Thymus (tissue), 11 donors: ENCODE measurements at regions not wholly inside any gene's neighbourhood (a gene's known extent, or its start where the extent isn't known, plus 50 kb on each side); places are given as distances from the start of the nearest gene placed in this dataset.

Experiments used
- DNase-seq, 9 donors: peaks; one replicate each; pipeline ENCODE4 v3.0.0-alpha.2; 2013; ENCODE audit warnings: low spot score in 9 of 9, low read depth in 6 of 9, missing footprints in 1 of 9
- H3K27ac ChIP-seq, 2 donors: one replicate each; pipeline ENCODE4 v1.5.1; 2013; ENCODE audit warnings: control low read depth in 1 of 2, low read depth in 1 of 2, low read length in 1 of 2, mild to moderate bottlenecking in 1 of 2, moderate library complexity in 1 of 2
- H3K27me3 ChIP-seq, 2 donors: one replicate each; pipeline ENCODE4 v1.5.1; 2013; ENCODE audit warnings: low read length in 1 of 2; ENCODE audit not compliant: control insufficient read depth in 2 of 2, insufficient read depth in 1 of 2
- H3K36me3 ChIP-seq, 2 donors: one replicate each; pipeline ENCODE4 v1.5.1; 2013; ENCODE audit warnings: low read length in 1 of 2, mild to moderate bottlenecking in 1 of 2, moderate library complexity in 1 of 2; ENCODE audit not compliant: control insufficient read depth in 2 of 2, insufficient read depth in 2 of 2
- H3K4me1 ChIP-seq, 2 donors: one replicate each; pipeline ENCODE4 v1.5.1; 2013; ENCODE audit warnings: low read length in 2 of 2; ENCODE audit not compliant: control insufficient read depth in 2 of 2, insufficient read depth in 2 of 2
- H3K4me3 ChIP-seq, 2 donors: one replicate each; pipeline ENCODE4 v1.5.1; 2013; ENCODE audit warnings: low read length in 2 of 2, control low read depth in 1 of 2, mild to moderate bottlenecking in 1 of 2
- H3K9me3 ChIP-seq, 2 donors: one replicate each; pipeline ENCODE4 v1.5.1; 2013; ENCODE audit warnings: low read length in 1 of 2, mild to moderate bottlenecking in 1 of 2; ENCODE audit not compliant: control insufficient read depth in 2 of 2, insufficient read depth in 1 of 2
- WGBS: extraction: QIAGEN DNeasy Blood & Tissue Kit; methylation state at CpG from one replicate; pipeline ENCODE4 v1.1.7; 2013; 5-methylcytosine and 5-hydroxymethylcytosine counted together
- donor health status: healthy.

GRCh38 chr15:29194866-29195265 lies 74.8 kb downstream of the NSMCE3 start:
- Histone ChIP-seq H3K4me3 (no peak overlapping the region), H3K9me3 (no peaks in the 10 kb centered on the region), H3K27ac (no peak overlapping the region), H3K27me3 (no peaks in the 10 kb centered on the region), H3K4me1 (no peaks in the 10 kb centered on the region), H3K36me3 (no peaks in the 10 kb centered on the region)
- 95% methylated on average over 10 of the region's 10 CpGs for WGBS
- no peak for DNase-seq

DNA sequence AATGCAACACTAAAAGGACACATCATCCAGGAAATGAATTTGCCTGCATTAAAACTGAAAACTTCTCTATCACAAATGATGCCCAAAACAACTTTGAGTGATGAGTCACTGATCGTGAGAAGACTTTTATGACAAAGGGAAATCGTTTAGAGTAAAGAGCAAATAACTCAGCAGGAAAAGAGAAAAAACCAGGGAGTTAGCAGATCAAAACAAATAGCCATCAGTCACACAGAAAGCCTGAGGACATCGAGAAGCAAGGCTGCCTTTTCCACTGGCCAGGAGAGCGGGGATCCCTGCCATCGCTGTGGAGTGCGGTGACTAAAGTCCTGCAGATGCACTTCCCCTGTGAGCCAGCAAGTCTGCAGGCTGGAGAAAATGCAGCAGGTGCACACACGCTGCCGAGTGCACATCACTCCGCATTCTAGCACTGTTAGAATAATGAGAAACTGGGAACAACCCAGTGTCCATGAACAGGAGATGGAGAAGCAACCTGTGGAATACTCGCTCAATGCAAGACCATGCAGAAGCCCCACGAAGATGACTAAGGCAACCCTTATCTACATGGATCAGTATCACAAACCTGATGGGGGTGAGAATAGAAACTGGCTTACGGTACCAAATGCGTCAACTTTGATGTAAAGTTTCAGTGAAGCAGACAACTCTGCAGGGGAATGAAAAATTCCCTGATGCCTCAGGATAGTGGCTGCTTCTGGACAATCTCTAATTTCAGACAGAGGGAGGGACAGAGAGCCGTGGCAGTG lies 86.4 kb downstream of the NSMCE3 start:
- Histone ChIP-seq H3K4me1 (no peaks in the 10 kb centered on the region), H3K9me3 (no peaks in the 10 kb centered on the region), H3K4me3 (no peak overlapping the region), H3K27me3 (no peaks in the 10 kb centered on the region), H3K36me3 (no peaks in the 10 kb centered on the region), H3K27ac (no peak overlapping the region)
- WGBS = 76% methylated on average over 14 of the region's 14 CpGs
- no peak for DNase-seq

DNA sequence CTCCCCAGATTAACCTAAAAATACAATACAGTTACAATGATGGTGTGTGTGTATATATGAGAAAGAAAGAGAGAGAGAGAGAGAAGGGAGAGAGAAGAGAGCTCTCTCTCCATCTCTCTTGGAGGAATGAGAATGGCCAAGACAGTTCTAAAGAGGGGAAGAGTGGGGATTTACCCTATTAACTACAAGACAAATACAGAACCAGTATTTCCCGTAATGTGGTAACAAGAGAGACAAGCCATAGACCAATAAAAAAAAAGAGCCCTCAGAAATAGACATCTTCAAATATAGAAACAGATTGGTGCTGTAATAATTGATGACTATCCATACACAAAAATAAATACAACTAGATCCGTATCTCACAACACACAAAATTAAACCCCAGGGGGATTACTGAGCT lies 87.0 kb downstream of the NSMCE3 start:
- no peaks in the 10 kb centered on the region for H3K36me3 ChIP-seq

DNA sequence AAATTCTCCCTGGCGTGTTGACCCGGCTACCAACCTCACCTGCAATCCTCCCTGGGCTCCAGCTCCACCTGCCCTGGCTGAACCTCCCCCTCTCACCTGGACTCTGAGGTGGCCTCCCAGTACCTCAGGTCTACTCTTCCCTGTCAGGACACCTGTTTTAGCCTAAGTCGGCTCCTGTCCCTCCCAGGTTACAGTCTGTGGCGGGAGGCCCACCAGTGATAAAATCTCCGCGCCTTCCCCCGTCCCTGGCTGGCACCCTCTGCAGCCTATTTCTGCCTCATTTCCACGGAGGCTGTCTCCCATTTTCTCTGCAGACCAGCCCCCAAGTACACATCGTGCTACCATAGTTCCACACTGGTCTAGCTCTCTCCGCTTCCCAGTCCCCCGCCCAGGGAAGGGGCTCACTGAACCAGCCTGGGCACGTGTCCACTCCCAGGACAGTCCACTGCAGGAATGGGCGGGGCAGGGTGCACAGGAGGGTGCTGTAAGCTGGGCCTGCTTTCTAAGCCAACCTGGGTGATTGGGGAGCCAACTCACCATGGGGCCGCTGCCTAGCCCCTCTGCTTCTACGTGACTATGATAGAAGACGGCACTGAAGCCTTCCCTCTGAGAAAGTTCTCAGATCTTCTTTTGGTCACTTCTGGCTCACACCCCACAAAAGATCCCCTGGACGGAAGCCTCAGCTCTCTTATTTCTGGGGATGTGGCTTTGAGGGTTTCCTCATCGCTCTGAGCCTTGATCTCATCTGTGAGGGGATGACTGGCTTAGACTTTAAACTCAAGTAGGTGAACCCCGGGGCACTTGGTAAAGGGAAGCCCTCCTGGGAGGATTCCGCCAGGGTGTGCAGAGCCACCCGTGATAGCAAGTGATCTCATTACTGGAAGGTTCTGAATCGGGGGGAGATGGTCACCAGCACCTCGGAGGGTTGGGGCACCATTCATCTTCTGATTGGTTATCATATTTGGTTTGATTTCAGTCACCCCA lies 96.6 kb downstream of the NSMCE3 start:
- no peak for DNase-seq
- Histone ChIP-seq H3K36me3 (no peaks in the 10 kb centered on the region), H3K9me3 (no peaks in the 10 kb centered on the region), H3K4me3 (no peak overlapping the region), H3K27me3 (peaks cover 0 to 2% of the 10 kb centered on the region in 2 donors), H3K27ac (no peak overlapping the region), H3K4me1 (no peaks in the 10 kb centered on the region)
- WGBS = 96% methylated on average over 23 of the region's 23 CpGs

More for the DNA sequence above, 87.0 kb downstream of the NSMCE3 start:
- no peaks in the 10 kb centered on the region for H3K9me3 ChIP-seq
- H3K27ac ChIP-seq = no peak overlapping the region
- no peak overlapping the region for H3K4me3 ChIP-seq
- 93% methylated on average over 2 of the region's 2 CpGs for WGBS
- H3K4me1 ChIP-seq = no peaks in the 10 kb centered on the region
- no peaks in the 10 kb centered on the region for H3K27me3 ChIP-seq
- DNase-seq = no peak

- WGBS = 46% methylated on average over 3 of the region's 3 CpGs
- no peak for DNase-seq
These were observed 99.1 kb downstream of the NSMCE3 start for GRCh38 chr15:29170521-29170920.

More at GRCh38 chr15:29170521-29170920, 99.1 kb downstream of the NSMCE3 start:
- H3K4me1 ChIP-seq = no peaks in the 10 kb centered on the region
- H3K4me3 ChIP-seq = no peak overlapping the region
- H3K27ac ChIP-seq = no peak overlapping the region
- no peaks in the 10 kb centered on the region for H3K36me3 ChIP-seq
- no peaks in the 10 kb centered on the region for H3K27me3 ChIP-seq
- H3K9me3 ChIP-seq = no peaks in the 10 kb centered on the region
